NCI-H748 treated with DMSO at 0.1 percent for 48 hours (cell line): ENCODE measurements at regions not wholly inside any gene's neighbourhood (a gene's known extent, or its start where the extent isn't known, plus 50 kb on each side); places are given as distances from the start of the nearest gene placed in this dataset.
"Not testable (repeated sequence)": the region's sequence is repeated elsewhere in the genome, so short reads cannot be mapped to it uniquely, and the experiment has no call there.

Source experiments
- DNase-seq: peaks from one replicate; lab custom pipeline; 2025; lab: John Stamatoyannopoulos, UW

- DNase-seq = no peak
These were observed 115.2 kb upstream of the MDFIC start for GRCh38 chr7:114806590-114807162.

- no peak for DNase-seq
These were observed 109.3 kb upstream of the MDFIC start for GRCh38 chr7:114812570-114812969.

GRCh38 chr7:114813624-114814023, 108.3 kb upstream of the MDFIC start:
- no peak for DNase-seq

GRCh38 chr7:114817036-114817435, 104.9 kb upstream of the MDFIC start:
- not testable (repeated sequence) for DNase-seq

GRCh38 chr7:114818501-114818900, 103.4 kb upstream of the MDFIC start:
- no peak for DNase-seq

- no peak for DNase-seq
These were observed 102.1 kb upstream of the MDFIC start for GRCh38 chr7:114819616-114820362.

GRCh38 chr7:114821030-114821900, 100.6 kb upstream of the MDFIC start:
- no peak for DNase-seq

GRCh38 chr7:114822131-114822530, 99.8 kb upstream of the MDFIC start:
- no peak for DNase-seq

GRCh38 chr7:114822844-114823243, 99.0 kb upstream of the MDFIC start:
- DNase-seq = no peak

- DNase-seq = no peak
These were observed 98.6 kb upstream of the MDFIC start for GRCh38 chr7:114823290-114823689.

GRCh38 chr7:114825423-114825951, 96.4 kb upstream of the MDFIC start:
- no peak for DNase-seq

GRCh38 chr7:114830952-114831351, 90.9 kb upstream of the MDFIC start:
- DNase-seq = no peak

GRCh38 chr7:114832906-114833595, 88.8 kb upstream of the MDFIC start:
- DNase-seq = no peak

GRCh38 chr7:114835303-114835702, 86.6 kb upstream of the MDFIC start:
- DNase-seq = no peak

- DNase-seq = no peak
These were observed 86.0 kb upstream of the MDFIC start for GRCh38 chr7:114835861-114836260.

- no peak for DNase-seq
These were observed 79.3 kb upstream of the MDFIC start for GRCh38 chr7:114842551-114843065.

- DNase-seq = no peak
These were observed 78.8 kb upstream of the MDFIC start for GRCh38 chr7:114843102-114843501.

GRCh38 chr7:114851406-114852061, 70.4 kb upstream of the MDFIC start:
- DNase-seq = no peak

GRCh38 chr7:114852293-114852692, 69.6 kb upstream of the MDFIC start:
- no peak for DNase-seq

GRCh38 chr7:114853189-114853588, 68.7 kb upstream of the MDFIC start:
- no peak for DNase-seq

GRCh38 chr7:114854369-114854768, 67.5 kb upstream of the MDFIC start:
- no peak for DNase-seq
